CD1c-positive myeloid dendritic cell (primary cell): ENCODE measurements at regions not wholly inside any gene's neighbourhood (a gene's known extent, or its start where the extent isn't known, plus 50 kb on each side); places are given as distances from the start of the nearest gene placed in this dataset.
"Not testable (repeated sequence)": the region's sequence is repeated elsewhere in the genome, so short reads cannot be mapped to it uniquely, and the experiment has no call there.

Source experiments
- DNase-seq: peaks from one replicate; pipeline ENCODE4 v3.0.0-alpha.2; 2016; ENCODE audit errors: extremely low spot score

GRCh38 chr7:32648408-32649156, 153.3 kb downstream of the AVL9 start:
- DNase-seq = no peak

GRCh38 chr7:32645255-32645654, 150.0 kb downstream of the AVL9 start:
- DNase-seq = not testable (repeated sequence)

- no peak for DNase-seq
Measured at GRCh38 chr7:32643194-32643593, 147.9 kb downstream of the AVL9 start.

- DNase-seq = no peak
Measured at GRCh38 chr7:32639122-32639521, 143.8 kb downstream of the AVL9 start.

DNA sequence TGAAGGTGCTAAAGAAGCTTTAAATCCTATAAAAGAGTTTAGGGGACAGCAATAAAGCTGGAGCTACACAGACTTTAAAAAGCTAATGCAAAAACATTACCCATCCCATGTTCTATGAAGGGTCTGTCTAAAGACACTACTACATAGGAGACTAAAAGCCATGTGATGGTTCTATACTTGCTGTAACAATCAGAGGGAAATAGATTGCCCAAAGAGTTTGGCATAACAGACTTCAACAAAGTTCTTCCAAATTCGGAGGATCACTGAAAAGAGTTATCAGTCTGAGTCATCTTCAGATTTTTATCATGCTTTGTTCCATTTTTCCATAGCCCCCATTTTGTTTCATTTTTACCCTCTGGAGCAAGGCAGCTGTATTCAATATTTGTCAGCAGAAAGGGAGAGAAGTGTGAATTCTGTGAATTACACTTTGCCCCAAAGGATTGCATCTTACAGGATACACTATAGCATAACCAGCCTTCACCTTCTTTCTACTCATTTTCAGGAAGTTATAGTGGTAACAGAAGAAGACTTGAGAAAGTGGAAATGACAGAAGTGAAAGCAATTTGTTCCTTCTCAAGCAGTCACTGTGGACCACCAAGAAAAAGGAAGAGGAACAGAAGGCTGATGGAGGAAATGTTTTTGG, 143.3 kb downstream of the AVL9 start:
- DNase-seq = peak; percentile 59
